Natural killer cell (primary cell): ENCODE measurements at regions not wholly inside any gene's neighbourhood (a gene's known extent, or its start where the extent isn't known, plus 50 kb on each side); places are given as distances from the start of the nearest gene placed in this dataset.

ENCODE experiments used
- ATAC-seq, 3 donors: fragments of 150-1000 bp in 2 of 3; fragments of 200-7000 bp in 1 of 3; cut with Tn5 transposase; 1 replicate in 1 of 3; 2 replicates in 2 of 3; pipeline ENCODE4 v1.10.0; 2021; ENCODE audit warnings: mild to moderate bottlenecking in 2 of 3, moderate library complexity in 2 of 3
- DNase-seq, 2 donors: peaks; one replicate each; pipeline versions ENCODE4 v3.0.0 to v3.0.0-alpha.2; 2013 to 2021; ENCODE audit warnings: mixed read lengths in 1 of 2
- H3K27ac ChIP-seq: one replicate; pipeline ENCODE4 v1.5.1; 2013; ENCODE audit warnings: mild to moderate bottlenecking, low read length
- H3K27me3 ChIP-seq: one replicate; pipeline ENCODE4 v1.6.1; 2013; ENCODE audit warnings: low read length; ENCODE audit not compliant: control insufficient read depth, insufficient read depth
- H3K36me3 ChIP-seq: one replicate; pipeline ENCODE4 v1.6.1; 2013; ENCODE audit warnings: low read length; ENCODE audit not compliant: control insufficient read depth, insufficient read depth
- H3K4me1 ChIP-seq: one replicate; pipeline ENCODE4 v1.6.1; 2013; ENCODE audit warnings: low read length; ENCODE audit not compliant: control insufficient read depth, insufficient read depth
- H3K4me3 ChIP-seq: one replicate; pipeline ENCODE4 v1.5.1; 2013; ENCODE audit warnings: low read length
- H3K9me3 ChIP-seq: one replicate; pipeline ENCODE4 v1.6.1; 2013; ENCODE audit warnings: low read length; ENCODE audit not compliant: control insufficient read depth, insufficient read depth
- H3K27ac Mint-ChIP-seq, 2 donors: one replicate each; pipeline ENCODE4 v1.8.0; 2022; ENCODE audit warnings: mild to moderate bottlenecking in 2 of 2, mixed read lengths in 2 of 2, moderate library complexity in 1 of 2
- H3K27me3 Mint-ChIP-seq, 2 donors: one replicate each; pipeline ENCODE4 v1.8.0; 2022; ENCODE audit warnings: low read depth in 2 of 2, mixed read lengths in 2 of 2
- H3K36me3 Mint-ChIP-seq: one replicate; pipeline ENCODE4 v1.8.0; 2022; ENCODE audit warnings: mixed read lengths
- H3K4me1 Mint-ChIP-seq, 2 donors: one replicate each; pipeline ENCODE4 v1.8.0; 2022; ENCODE audit warnings: mixed read lengths in 2 of 2
- H3K4me3 Mint-ChIP-seq: one replicate; pipeline ENCODE4 v1.8.0; 2022; ENCODE audit warnings: mild to moderate bottlenecking, moderate library complexity, mixed read lengths
- H3K9me3 Mint-ChIP-seq, 2 donors: one replicate each; pipeline ENCODE4 v1.8.0; 2022; ENCODE audit warnings: mixed read lengths in 2 of 2
- CTCF ChIP-seq: fragments of 200-600 bp; IDR thresholded peaks from one replicate; pipeline ENCODE4 v1.8.0; 2022; ENCODE audit warnings: antibody characterized with exemption
- WGBS: methylation state at CpG from one replicate; pipeline ENCODE4 v1.1.7; 2013; ENCODE audit warnings: missing lambda C conversion rate; ENCODE audit not compliant: insufficient coverage; 5-methylcytosine and 5-hydroxymethylcytosine counted together
- intact Hi-C: fragments of 100-400 bp; cut with micrococcal nuclease; formaldehyde crosslinking; loops from one replicate; pipeline ENCODE4 v1.14.2; 2022

DNA sequence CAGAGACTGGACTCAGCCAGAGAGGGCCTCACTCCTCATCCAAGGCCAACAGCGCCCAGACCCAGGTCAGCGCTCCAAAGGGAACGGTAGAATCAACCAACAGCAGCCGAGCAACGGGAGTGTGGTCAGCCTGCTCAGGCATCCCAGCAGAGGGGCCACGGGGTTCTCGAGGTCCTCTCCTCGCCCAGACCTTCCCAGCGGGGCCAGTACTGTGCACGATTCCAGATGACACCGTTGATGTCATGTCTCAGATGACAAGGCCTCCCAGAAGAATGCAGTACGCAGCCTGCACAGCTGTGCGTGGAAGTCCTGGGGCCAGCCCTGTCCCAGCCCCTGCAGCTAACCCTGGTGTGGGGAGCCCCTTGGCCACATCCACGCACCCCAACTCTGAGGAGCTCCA is 141.0 kb upstream of the PPP1R26 start:
- Histone ChIP-seq H3K27me3 (no peaks in the 10 kb centered on the region), H3K4me3 (no peak overlapping the region), H3K36me3 (no peaks in the 10 kb centered on the region), H3K9me3 (no peaks in the 10 kb centered on the region), H3K4me1 (no peaks in the 10 kb centered on the region), H3K27ac (no peak overlapping the region)
- DNase-seq (peak in 1 of 2 donors; percentile 9), ATAC-seq (no peak)
- Mint-ChIP-seq H3K36me3 (no peaks in the 10 kb centered on the region), H3K4me3 (no peak overlapping the region), H3K4me1 (no peaks in the 10 kb centered on the region), H3K27ac (no peak overlapping the region), H3K9me3 (no peaks in the 10 kb centered on the region), H3K27me3 (no peaks in the 10 kb centered on the region)
- WGBS = 87% methylated on average over 14 of the region's 14 CpGs
- intact Hi-C loops = no loop called here
- TF ChIP-seq CTCF = no peak

DNA sequence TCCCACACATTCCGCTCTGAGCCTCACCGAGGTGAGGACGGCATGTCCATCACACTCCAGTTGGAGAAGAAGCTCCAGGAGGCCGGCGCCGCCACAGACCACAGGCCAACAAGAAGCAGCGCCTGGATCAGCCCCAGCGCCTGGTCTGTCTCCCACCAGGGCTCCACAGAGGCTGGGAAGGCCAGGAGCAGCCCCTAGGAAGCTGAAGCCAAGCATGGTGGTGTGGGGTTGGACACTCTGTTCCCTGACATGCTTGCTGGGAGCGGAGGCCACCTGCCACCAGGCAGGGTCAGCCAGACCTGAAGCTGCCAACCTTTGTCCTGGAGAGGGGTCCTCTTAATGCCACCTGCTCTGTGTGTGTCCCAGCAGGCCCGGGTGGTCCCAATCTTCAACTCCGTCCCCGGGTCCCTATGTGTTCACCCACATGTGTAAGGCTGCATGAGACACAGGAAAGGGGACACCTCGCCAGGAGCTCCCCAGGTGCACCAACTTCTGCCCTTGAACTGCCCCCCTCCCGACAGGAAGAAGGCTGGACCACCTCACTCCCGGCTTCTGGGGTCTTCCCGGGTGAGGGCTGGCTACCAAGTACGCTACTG is 140.1 kb upstream of the PPP1R26 start:
- DNase-seq = peak in 1 of 2 donors; percentile 6

DNA sequence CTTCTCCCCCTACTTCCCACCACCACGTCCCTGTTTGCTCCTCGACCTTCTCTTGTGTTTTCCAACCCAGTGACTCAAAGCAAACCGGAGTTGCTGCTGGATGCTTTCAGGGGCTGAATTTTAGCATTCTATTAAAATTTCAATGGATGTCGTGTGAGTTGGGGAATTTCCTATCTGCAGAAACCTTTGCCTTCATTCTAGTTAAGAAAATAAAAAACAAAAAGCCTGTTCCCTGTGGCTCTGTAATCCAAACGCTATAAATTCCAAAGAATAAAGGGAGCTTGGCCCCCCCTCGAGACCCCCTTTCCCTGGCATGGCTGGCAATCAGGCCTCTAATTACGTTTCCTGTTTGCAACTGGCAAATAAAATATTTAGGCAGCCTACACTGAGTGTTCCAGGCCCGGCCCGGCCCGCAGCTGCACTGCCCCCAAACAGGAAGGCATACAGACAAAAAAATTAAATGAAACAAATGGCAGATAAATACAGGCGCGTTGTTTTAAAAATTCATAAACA is 139.4 kb upstream of the PPP1R26 start:
- DNase-seq (no peak), ATAC-seq (no peak)
- H3K4me1 ChIP-seq = no peaks in the 10 kb centered on the region
- no peak for TF ChIP-seq CTCF
- no peaks in the 10 kb centered on the region for H3K36me3 Mint-ChIP-seq
- no peaks in the 10 kb centered on the region for H3K27me3 Mint-ChIP-seq
- no peak overlapping the region for H3K4me3 Mint-ChIP-seq
- H3K27me3 ChIP-seq = no peaks in the 10 kb centered on the region
- no peaks in the 10 kb centered on the region for H3K36me3 ChIP-seq
- no peaks in the 10 kb centered on the region for H3K9me3 Mint-ChIP-seq
- no peaks in the 10 kb centered on the region for H3K9me3 ChIP-seq
- H3K4me3 ChIP-seq = no peak overlapping the region
- WGBS = 28% methylated on average over 12 of the region's 12 CpGs
- H3K27ac ChIP-seq = no peak overlapping the region
- intact Hi-C loops = loop anchor here (10.0 kb wide), 1 partner anchor 245 kb away; no protein-coding TSS in a partner anchor
- H3K4me1 Mint-ChIP-seq = no peaks in the 10 kb centered on the region
- no peak overlapping the region for H3K27ac Mint-ChIP-seq

More for the DNA sequence above, 140.1 kb upstream of the PPP1R26 start:
- H3K27me3 Mint-ChIP-seq = no peaks in the 10 kb centered on the region
- 73% methylated on average over 17 of the region's 17 CpGs for WGBS
- no peaks in the 10 kb centered on the region for H3K4me1 Mint-ChIP-seq
- H3K9me3 Mint-ChIP-seq = no peaks in the 10 kb centered on the region
- no peak for TF ChIP-seq CTCF
- Histone ChIP-seq H3K27me3 (no peaks in the 10 kb centered on the region), H3K4me3 (no peak overlapping the region), H3K36me3 (no peaks in the 10 kb centered on the region), H3K9me3 (no peaks in the 10 kb centered on the region), H3K27ac (no peak overlapping the region), H3K4me1 (no peaks in the 10 kb centered on the region)
- H3K27ac Mint-ChIP-seq = no peak overlapping the region
- no peaks in the 10 kb centered on the region for H3K36me3 Mint-ChIP-seq
- intact Hi-C loops = no loop called here
- no peak for ATAC-seq
- H3K4me3 Mint-ChIP-seq = no peak overlapping the region
